ENCODE measurements at regions not wholly inside any gene's neighbourhood (a gene's known extent, or its start where the extent isn't known, plus 50 kb on each side); places are given as distances from the start of the nearest gene placed in this dataset.
"Not testable (repeated sequence)": the region's sequence is repeated elsewhere in the genome, so short reads cannot be mapped to it uniquely, and the experiment has no call there.

GRCh38 chr12:42030588-42030987, 114.1 kb downstream of the GXYLT1 start:
- DNase-seq (ENCODE audit: low read depth), result no peak

DNA sequence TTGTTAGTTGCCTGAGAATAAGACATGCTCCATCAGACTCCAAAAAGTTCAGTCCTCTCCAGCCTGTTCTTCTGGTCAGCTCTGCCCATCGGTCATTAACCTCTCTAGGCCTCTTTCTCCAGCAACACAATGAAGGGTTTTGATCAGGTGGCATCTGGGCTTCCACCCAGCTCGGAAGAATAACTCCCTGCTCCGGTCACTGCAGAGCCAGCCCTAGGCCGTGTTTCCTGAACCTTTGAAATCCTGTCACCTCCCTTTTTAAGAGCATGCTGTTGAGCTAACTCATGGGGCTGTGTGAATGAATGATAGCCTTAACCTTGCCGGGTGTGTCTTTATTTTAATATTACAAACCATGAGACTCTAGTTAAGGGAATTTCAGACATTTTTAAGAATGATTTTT, 117.1 kb downstream of the GXYLT1 start:
- DNase-seq (ENCODE audit: low read depth), result no peak

- DNase-seq (ENCODE audit: low read depth), result no peak
Measured at GRCh38 chr12:42024495-42024830, 120.2 kb downstream of the GXYLT1 start.

- DNase-seq (ENCODE audit: low read depth), result peak; percentile 52
Measured at GRCh38 chr12:42023733-42024494, 120.8 kb downstream of the GXYLT1 start.

- DNase-seq (ENCODE audit: low read depth), result not testable (repeated sequence)
Measured at GRCh38 chr12:42021937-42022336, 122.7 kb downstream of the GXYLT1 start.

DNA sequence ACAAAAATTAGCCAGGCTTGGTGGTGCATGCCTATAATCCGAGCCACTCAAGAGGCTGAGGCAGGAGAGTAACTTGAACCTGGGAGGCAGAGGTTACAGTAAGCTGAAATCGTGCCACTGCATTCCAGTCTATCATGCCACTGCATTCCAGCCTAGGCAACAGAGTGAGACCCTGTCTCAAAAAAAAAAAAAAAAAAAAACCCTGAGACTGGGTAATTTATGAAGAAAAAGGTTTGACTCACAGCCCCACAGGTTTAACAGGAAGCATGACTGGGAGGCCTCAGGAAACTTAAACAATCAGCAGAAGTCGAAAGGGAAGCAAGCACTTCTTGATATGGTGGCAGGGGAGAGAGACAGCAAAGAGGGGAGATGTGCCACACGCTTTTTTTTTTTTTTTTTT, 123.2 kb downstream of the GXYLT1 start:
- DNase-seq (ENCODE audit: low read depth), result no peak

DNA sequence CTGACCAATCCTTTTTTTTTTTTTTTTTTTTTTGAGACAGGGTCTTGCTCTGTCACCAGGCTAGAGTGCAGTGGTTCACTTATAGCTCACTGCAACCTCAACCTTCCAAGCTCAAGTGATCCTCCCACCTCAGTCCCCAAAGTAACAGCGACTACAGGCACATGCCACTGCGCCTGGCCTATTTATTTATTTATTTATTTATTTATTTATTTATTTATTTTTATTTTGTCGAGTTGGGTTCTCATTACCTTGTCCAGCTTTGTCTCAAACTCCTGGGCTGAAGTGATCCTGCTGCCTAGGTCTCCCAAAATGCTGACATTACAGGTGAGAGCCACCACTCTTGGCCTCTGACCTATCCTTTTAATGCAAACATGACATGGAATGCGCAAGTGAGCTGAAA, 124.4 kb downstream of the GXYLT1 start:
- DNase-seq (ENCODE audit: low read depth), result no peak

- DNase-seq (ENCODE audit: low read depth), result no peak
Measured at GRCh38 chr12:42019746-42020145, 124.9 kb downstream of the GXYLT1 start.

- no peak for DNase-seq (ENCODE audit: low read depth)
Measured at GRCh38 chr12:42017051-42017450, 127.6 kb downstream of the GXYLT1 start.

- no peak for DNase-seq (ENCODE audit: low read depth)
Measured at GRCh38 chr12:42015051-42015461, 129.6 kb downstream of the GXYLT1 start.

DNA sequence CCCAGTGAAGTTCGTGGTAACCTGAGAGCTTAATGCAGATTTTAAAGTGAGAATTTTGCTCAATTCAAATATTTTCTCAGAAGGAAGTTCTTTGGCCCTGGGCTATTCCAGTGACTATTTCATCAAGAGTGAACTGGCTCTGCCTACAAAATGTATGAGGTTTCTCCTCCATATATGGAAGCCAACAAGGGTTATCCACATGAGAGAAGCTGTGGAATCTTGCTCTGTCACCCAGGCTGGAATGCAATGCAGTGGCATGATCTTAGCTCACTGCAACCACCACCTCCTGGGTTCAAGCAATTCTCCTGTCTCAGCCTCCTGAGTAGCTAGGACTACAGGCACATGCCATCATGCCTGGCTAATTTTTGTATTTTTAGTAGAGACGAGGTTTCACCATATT, 132.2 kb downstream of the GXYLT1 start:
- DNase-seq (ENCODE audit: low read depth), result not testable (repeated sequence)

GRCh38 chr12:42010715-42011114, 134.0 kb downstream of the GXYLT1 start:
- DNase-seq (ENCODE audit: low read depth), result no peak

DNA sequence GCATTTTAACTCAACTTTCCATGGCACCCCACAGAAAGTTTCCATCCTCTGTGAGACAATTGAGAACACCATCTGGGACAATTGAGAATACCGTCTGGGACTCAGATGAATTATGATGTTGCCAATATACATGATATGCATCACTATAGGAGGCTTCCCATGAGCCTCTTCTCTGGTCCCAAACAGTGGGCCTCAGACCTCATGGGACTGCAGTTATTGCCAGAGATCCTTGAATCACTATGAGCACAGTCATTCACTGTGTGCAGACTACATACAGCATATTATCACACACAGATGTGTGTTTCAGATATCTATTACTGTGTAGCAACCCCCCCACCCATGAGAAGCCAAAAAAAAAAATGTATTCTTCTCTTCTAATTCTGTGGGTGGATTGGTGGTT, 134.4 kb downstream of the GXYLT1 start:
- no peak for DNase-seq (ENCODE audit: low read depth)

GRCh38 chr12:42008996-42009395, 135.7 kb downstream of the GXYLT1 start:
- no peak for DNase-seq (ENCODE audit: low read depth)

- no peak for DNase-seq (ENCODE audit: low read depth)
Measured at GRCh38 chr12:42003031-42003430, 141.6 kb downstream of the GXYLT1 start.

DNA sequence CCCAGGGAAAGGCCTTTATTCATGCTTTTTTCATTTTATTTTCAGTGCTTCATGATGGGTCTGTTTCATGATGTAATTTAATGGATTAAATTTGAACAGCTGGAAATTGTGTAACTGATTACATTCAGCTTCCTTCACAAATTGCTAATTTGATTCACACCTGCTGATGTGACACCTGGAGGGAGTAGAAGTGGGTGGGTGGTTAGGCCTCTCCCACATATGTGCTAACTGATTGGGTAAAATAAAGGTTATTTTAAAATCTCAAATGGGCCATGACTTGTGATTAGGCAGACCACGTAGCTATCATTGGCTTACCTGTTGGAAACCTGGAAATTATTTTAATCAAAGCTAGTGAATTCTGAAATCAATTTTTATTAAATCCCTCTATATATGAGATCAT, 142.1 kb downstream of the GXYLT1 start:
- no peak for DNase-seq (ENCODE audit: low read depth)

- no peak for DNase-seq (ENCODE audit: low read depth)
Measured at GRCh38 chr12:41998436-41998835, 146.2 kb downstream of the GXYLT1 start.

GRCh38 chr12:41993283-41993682, 151.4 kb downstream of the GXYLT1 start:
- no peak for DNase-seq (ENCODE audit: low read depth)

- DNase-seq (ENCODE audit: low read depth), result no peak
Measured at GRCh38 chr12:41992692-41993215, 151.9 kb downstream of the GXYLT1 start.

DNA sequence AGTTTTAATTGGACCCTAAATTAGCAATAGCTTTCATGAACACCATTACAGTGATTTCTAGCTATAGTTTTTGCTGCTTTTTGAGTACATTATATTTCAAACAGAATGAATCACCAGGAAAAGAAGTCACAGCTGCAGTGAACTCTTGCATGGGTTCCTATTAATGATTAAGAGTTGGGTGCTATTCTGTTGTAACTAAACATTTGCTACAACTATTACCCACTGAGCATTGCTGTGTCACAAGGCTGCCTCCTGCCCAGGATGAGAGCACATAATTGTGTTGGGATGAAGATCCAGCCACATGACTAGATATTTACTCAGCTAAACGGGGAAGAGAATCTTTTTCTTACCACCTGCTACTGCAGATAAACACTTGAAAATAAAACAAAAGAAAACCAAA, 152.7 kb downstream of the GXYLT1 start:
- DNase-seq (ENCODE audit: low read depth), result no peak

DNA sequence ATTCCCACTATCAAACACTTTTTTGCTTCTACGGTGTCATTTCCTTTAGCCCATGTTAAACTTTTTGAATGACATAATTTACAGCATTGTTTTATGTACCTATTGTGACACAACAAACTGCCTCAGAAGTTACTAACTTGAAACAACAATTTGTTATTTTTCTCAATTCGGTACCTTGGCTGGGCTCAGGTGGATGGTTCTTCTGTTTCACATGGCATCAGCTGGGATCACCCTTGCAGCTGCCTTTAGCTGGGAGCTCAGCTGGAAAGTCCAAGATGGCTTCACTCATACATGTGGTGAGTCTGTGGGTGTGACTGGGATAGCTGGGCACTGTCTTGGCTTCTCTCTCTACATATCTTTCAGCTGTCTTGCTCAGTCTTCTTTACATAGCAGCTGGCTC, 156.0 kb downstream of the GXYLT1 start:
- DNase-seq (ENCODE audit: low read depth), result no peak

DNA sequence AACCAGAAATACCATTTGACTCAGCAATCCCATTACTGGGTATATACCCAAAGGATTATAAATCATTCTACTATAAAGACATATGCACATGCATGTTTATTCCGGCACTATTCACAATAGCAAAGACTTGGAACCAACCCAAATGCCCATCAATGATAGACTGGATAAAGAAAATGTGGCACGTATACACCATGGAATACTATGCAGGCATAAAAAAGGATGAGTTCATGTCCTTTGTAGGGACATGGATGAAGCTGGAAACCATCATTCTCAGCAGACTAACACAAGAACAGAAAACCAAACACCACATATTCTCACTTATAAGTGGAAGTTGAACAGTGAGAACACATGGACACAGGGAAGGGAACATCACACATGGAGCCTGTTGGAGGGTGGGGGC, 158.2 kb downstream of the GXYLT1 start:
- DNase-seq (ENCODE audit: low read depth), result not testable (repeated sequence)

DNA sequence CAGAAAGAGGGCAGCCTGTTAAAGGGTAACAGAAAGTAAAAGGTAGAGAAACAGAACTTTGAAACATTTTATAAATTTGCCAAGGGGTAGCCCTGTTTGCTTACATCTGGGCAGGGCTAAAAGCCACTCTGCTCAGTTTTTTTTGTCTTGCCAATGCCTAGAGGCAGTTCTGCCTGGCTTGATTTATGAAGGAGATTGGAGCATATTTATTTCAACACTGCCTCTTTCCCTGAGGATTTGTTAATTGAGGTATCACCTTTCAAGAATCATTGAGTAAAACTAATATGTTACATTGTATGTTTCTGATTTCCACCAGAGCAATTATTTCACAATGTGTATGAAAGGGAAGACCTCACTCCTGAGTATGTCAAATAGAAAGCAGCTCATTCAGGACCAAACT, 160.8 kb downstream of the GXYLT1 start:
- DNase-seq (ENCODE audit: low read depth), result no peak

DNA sequence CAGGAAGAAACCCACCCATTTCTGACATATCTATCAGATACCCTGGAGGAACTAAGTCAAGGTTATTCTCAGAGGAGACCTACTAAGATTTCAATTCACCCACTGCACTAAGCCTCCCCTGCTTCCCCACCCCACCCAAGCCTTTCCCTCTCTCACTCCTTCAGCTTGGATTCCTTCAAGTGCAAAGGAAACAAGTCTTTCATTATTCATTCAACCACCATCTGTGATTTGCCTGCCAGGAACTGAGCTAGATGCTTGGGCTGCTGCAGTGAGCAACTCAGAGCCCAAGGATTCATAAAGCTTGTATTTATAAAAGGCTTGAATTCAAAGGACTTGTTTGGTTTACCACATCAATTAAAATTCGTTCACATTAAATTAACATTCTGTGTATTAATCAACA, 161.3 kb downstream of the GXYLT1 start:
- DNase-seq (ENCODE audit: low read depth), result no peak
